ENCODE measurements at regions not wholly inside any gene's neighbourhood (a gene's known extent, or its start where the extent isn't known, plus 50 kb on each side); places are given as distances from the start of the nearest gene placed in this dataset.

- DNase-seq (ENCODE audit: low read depth in 2 of 2), result no peak
- no peak overlapping the region for H3K4me3 ChIP-seq (replicated peaks in 1 of 2; ENCODE audit: low read depth in 2 of 2, low read length in 2 of 2)
- TF ChIP-seq CTCF (IDR thresholded peaks at IDR 0.05; ENCODE audit: low read depth, low read length), result no peak
These were observed 53.1 kb upstream of the VSX1 start for GRCh38 chr20:25135031-25135430.

- H3K4me3 ChIP-seq (replicated peaks in 1 of 2; ENCODE audit: low read depth in 2 of 2, low read length in 2 of 2), result no peak overlapping the region
- peak in 1 of 2 donors; percentile 1 for DNase-seq (ENCODE audit: low read depth in 2 of 2)
- TF ChIP-seq CTCF (IDR thresholded peaks at IDR 0.05; ENCODE audit: low read depth, low read length), result no peak
These were observed 54.1 kb upstream of the VSX1 start for GRCh38 chr20:25136056-25136455.

- no peak overlapping the region for H3K4me3 ChIP-seq (replicated peaks in 1 of 2; ENCODE audit: low read depth in 2 of 2, low read length in 2 of 2)
- no peak for TF ChIP-seq CTCF (IDR thresholded peaks at IDR 0.05; ENCODE audit: low read depth, low read length)
- DNase-seq (ENCODE audit: low read depth in 2 of 2), result peak; percentile 87 to 96
These were observed 55.0 kb upstream of the VSX1 start for GRCh38 chr20:25136643-25137559.

- TF ChIP-seq CTCF (IDR thresholded peaks at IDR 0.05; ENCODE audit: low read depth, low read length), result no peak
- DNase-seq (ENCODE audit: low read depth in 2 of 2), result no peak
- no peak overlapping the region for H3K4me3 ChIP-seq (replicated peaks in 1 of 2; ENCODE audit: low read depth in 2 of 2, low read length in 2 of 2)
These were observed 56.3 kb upstream of the ENTPD6 start for GRCh38 chr20:25139029-25139705.

- TF ChIP-seq CTCF (IDR thresholded peaks at IDR 0.05; ENCODE audit: low read depth, low read length), result no peak
- H3K4me3 ChIP-seq (replicated peaks in 1 of 2; ENCODE audit: low read depth in 2 of 2, low read length in 2 of 2), result no peak overlapping the region
- no peak for DNase-seq (ENCODE audit: low read depth in 2 of 2)
These were observed 54.5 kb upstream of the ENTPD6 start for GRCh38 chr20:25140968-25141367.

GRCh38 chr20:25142435-25142834 lies 53.1 kb upstream of the ENTPD6 start:
- no peak for DNase-seq (ENCODE audit: low read depth in 2 of 2)
- H3K4me3 ChIP-seq (replicated peaks in 1 of 2; ENCODE audit: low read depth in 2 of 2, low read length in 2 of 2), result no peak overlapping the region
- TF ChIP-seq CTCF (IDR thresholded peaks at IDR 0.05; ENCODE audit: low read depth, low read length), result no peak
